HG02610 (cell line): ENCODE measurements at regions not wholly inside any gene's neighbourhood (a gene's known extent, or its start where the extent isn't known, plus 50 kb on each side); places are given as distances from the start of the nearest gene placed in this dataset.
"Not testable (repeated sequence)": the region's sequence is repeated elsewhere in the genome, so short reads cannot be mapped to it uniquely, and the experiment has no call there.

ENCODE experiments used
- ATAC-seq: cut with Tn5 transposase; IDR thresholded peaks from one replicate; pipeline ENCODE4 v1.9.1; 2021; ENCODE audit warnings: mild to moderate bottlenecking, moderate library complexity; ENCODE audit not compliant: unreplicated experiment

DNA sequence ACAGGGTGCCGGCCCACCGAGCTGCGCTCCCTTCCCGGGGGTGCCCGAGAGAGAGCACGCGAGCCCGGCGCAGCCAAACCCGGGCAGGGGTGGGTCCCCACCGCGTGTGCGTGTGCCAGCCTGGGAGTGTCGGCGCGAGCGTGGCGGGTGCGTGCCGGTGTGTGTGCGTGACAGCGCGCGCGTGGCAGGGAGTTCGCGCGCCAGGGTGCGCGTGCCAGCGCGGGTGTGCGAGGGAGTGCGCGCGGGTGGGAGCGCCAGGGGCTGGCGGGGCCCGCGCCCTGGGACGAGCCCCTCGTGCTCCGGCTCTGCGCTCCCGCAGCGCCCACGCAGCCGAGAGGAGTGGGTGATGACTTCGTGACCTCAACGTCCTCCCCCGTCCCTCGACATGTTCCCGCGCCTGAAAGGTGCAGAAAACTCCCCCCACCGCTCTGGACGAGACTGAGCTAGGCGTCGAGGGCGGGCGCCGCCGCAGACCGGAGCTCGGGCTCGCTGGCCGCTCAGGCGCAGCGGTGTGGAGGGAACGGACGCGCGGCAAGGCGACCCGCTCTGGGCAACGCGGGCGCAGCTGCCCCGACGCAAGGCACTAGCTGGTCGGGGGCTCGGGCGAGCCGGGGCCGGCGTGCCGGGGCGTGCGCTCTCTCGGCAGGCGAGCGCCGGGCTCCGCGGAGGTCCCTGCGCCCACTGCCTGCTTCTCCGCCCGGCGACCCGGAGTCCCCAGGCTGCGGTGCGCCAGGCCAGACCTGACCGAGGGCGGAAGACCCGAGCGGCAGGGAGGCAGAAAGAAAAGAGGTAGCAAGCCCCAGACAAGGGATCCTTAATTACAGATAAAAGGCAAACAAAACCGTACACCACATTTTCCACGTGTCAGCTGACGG, 582.8 kb downstream of the ZEB2 start:
- ATAC-seq = peak; percentile 59

DNA sequence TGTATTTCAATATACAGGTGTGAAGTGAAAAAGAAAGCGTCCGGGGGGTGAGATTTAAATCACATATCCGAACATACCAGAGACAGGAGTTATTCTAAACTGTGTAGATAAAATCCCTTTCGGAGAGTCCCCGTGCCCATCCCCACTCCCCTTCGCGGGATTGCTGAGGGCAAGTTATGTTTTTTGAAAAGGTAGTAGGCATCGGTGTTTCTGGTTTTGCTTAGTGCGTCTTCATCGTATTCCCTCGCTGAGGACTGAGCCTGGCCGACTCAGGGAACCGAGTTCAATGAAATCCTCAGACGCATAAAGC, 583.4 kb downstream of the ZEB2 start:
- no peak for ATAC-seq

DNA sequence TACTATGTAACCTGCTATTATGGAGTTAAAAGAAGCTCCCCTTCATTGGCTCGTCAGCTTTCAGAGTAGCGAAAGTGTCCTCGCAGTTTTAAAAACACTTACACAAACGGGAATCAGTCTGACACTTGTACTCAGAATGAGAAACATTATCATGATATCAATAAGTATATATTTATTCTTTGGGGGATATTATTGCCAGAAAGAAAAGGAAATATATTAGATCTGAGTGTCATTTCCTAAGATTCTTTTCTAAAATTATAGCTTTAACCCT, 584.5 kb downstream of the ZEB2 start:
- ATAC-seq = no peak

DNA sequence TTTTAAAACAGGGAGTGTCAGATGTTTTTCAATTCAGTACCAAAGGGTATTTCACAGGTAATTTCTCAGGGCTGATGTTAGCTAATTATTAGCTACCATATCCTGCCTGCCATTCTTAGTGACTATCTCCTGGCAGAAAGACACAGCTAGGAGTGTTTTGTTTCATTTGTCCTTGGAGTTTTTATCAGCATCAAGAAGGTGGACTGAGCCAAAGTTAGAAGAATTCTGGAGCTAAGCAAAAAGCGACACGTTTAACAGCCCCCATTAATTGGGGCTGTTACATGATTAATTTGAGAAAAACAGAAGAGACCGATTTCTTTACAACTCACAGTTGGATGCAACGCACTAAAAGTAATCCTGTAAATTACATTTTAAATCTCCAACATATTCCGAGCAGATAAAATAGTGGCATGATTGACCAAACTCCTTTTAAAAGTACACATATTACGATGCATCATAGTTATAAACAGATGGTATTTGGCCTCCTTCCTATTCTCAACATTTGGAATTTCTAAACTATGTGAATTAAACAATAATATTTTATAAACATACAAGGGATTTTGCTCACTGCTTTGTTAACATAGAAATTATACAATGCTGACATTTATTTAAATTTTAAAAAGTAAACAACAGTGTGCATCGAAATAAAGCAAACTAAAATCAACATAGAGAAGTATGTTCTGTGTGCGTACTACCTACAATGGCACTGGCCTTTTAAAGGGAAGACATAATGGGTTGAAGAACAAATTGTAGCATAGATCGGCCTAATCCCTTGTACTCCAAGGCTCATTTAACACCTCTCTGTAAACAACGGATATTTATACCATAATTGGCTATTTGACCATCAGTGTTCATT, 585.1 kb downstream of the ZEB2 start:
- no peak for ATAC-seq

DNA sequence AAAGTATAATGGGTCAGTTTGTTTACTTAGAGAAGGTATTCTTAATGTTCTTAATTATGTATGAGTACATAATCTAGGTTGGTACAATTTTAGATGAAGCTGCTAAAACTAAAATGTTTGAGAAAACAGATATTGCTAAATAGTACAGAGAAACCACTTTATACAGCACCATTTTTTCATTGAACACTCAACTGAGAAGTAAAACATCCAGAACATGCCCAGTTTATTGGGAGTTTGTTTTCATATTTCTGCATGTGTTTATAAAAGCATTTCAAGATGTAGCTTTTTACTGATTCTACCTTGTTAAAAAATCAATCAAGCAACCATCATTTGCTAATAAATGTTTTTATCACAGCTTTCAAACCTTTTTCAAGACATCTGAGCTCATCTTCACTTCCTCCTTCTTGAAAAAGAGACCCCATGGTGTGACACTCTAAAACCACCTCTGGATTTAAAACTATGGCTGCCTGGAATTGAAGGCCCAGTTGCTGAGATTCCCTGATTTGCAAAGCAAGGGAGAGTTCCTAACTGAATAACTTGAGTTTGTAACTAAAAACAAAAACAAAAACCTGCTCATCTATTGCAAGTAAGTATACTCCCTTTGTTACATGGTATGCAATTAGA, 585.9 kb downstream of the ZEB2 start:
- no peak for ATAC-seq

DNA sequence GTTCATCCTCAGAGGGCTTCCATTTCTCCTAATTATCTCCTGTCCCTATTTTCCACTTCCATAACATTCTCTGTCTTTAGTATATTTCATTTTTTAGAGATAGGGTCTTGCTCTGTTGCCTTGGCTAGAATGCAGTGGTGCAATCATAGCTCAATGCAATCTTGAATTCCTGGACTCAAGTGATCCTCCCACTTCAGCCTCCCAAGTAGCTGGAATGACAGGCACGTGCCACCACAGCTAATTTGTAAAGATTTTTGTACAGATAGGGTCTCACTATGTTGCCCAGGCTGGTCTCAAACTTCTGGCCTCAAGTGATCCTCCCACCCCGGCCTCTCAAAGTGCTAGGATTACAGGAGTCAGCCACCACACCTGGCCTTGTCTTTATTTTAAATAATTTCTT, 589.0 kb downstream of the ZEB2 start:
- ATAC-seq = no peak

DNA sequence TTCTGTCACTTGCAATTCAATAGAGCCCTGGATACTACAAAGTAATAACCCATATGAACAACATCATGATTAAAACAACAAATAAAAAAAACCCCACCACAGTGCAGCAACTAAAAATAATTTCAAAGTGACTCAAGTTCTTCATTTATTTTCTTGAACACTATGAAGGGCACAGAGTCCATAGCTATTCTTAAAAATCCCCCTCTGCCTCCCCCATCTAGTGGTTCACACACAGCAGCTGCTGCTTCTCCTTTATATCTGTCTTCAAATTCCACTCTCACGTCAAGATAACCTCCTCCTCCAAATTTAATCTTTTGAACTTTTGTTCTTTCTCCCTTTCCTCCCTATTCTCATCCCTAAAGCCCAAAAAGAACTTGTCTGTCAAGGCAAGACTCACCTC, 591.3 kb downstream of the ZEB2 start:
- ATAC-seq = no peak

DNA sequence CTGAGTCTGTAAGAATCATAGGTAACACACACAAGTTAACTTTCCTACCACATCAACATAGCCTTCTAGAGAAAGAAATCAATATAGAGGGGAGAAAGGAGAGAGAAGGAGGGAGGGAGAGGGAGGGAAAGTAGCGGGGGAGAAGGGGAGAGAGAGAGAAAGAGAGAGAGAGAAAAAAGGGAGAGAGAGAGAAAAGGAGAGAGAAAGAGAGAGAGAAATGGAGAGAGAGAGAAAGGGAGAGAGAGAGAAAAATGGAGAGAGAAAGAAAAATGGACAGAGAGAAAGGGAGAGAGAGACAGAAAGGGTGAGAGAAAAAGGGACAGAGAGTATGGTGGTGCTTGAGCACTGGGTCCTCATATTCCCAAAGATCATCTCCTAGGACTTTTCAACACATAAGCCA, 591.7 kb downstream of the ZEB2 start:
- no peak for ATAC-seq

DNA sequence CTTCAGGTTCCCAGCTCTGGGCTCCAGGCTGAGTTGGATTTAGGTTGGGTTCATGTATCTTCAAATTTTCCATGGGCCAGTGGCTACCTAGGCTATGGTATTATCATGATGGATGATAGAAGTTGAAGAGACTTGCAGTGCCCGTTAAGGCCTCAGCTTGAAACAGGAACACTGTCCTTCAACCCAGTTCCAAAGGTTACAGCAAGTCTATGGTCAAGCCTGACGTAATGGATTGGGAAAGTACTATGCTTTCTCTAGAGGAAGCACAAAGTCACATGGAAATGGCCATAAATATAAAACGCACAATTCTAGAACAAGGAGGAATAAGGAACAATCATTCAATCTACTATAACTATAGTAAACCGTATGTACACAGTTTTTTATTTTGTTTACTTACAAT, 593.2 kb downstream of the ZEB2 start:
- ATAC-seq = no peak

DNA sequence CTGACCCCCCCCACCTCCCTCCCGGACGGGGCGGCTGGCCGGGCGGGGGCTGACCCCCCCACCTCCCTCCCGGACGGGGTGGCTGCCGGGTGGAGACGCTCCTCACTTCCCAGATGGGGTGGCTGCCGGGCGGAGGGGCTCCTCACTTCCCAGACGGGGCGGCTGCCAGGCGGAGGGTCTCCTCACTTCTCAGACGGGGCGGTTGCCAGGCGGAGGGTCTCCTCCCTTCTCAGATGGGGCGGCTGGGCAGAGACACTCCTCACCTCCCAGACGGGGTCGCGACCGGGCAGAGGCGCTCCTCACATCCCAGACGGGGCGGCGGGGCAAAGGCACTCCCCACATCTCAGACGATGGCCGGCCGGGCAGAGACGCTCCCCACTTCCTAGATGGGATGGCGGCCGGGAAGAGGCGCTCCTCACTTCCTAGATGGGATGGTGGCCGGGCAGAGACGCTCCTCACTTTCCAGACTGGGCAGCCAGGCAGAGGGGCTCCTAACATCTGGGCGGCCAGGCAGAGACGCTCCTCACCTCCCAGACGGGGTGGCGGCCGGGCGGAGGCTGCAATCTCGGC, 597.6 kb downstream of the ZEB2 start:
- ATAC-seq = not testable (repeated sequence)

DNA sequence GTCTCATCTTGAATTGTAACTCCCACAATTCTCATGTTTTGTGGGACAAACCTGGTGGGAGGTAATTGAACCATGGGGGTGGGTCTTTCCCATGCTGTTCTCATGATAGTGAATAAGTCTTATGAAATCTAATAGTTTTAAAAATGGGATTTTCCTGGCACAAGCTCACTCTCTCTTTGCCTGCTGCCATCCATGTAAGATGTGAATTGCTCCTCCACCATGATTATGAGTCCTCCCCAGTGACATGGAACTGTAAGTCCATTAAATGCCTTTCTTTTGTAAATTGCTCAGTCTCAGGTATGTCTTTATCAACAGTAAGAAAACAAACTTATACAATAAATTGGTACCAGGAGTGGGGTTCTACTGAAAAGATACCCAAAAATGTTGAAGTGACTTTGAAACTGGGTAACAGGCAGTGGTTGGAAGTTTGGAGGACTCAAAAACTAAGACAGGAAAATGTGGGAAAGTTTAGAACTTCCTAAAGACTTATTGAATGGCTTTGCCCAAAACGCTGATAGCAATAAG, 601.4 kb downstream of the ZEB2 start:
- ATAC-seq = no peak

DNA sequence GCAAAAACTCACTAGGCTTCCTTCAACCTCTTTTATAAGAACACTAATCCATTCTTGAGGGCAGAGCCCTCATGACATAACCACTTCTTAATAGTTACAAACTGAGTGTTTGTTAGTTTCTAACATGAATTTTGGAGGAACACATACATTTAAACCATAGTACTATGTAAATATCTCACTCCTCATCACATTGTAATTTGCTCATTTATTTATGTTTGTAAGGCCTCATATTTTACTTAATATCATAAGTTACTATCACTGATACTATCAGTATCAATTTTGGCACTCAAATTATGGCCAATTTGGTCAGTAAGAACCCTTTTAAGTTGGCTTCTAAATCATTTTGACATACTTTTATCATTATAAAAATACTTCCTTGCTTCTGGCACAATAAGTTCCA, 603.1 kb downstream of the ZEB2 start:
- ATAC-seq = no peak

DNA sequence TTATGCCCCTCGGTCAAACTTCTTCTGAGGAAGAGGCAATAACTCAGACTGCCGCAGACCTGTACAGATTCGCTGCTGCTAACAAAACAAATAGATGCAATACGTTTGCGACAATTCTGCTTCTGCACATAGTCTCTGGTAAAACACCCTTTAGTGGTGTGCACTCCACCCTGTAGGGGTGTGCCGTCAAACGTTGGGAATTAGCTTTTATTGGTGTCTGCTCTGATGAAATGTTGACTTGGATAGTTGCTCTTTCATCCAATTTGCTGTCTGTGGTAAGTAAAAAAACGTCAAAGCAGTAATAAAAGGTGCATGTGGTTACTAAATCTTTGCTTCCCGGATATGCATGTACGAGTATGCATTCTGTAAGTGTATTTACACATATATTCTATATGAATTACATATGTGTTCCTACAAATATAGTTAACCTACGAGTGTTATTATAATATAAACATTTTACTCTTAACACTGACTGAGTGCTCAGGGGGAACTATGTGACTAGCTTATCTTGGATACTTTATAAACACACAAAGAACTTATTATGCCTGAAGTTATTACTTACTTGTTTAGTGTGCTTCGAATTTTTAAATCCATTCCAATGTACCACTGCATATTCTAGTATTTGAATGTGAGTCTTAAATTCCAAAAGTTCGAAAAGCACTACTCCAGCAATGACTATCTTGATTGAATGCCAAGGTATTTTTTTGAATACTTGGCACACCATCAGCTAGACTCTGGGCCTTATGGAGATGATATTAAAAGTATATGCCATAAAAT, 610.2 kb downstream of the ZEB2 start:
- ATAC-seq = no peak

DNA sequence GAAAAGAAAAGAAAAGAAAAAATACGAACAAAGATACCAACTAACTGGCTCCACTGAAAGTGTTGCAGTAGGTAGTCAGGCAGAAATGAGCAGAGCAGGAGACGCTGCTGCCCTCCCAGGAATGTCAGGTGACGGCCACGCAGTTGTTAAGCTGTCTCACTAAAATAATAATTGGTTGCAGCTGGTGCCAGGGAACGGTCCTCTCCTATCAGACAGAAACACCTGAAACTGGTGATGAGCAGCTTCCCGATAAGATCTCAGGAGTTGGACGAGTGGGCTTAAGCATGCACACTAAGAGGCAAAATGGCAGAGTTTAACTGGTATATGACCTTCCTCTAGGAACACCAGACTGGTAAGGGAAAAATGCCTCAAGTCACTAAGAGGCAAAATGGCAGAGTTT, 611.1 kb downstream of the ZEB2 start:
- ATAC-seq = no peak

DNA sequence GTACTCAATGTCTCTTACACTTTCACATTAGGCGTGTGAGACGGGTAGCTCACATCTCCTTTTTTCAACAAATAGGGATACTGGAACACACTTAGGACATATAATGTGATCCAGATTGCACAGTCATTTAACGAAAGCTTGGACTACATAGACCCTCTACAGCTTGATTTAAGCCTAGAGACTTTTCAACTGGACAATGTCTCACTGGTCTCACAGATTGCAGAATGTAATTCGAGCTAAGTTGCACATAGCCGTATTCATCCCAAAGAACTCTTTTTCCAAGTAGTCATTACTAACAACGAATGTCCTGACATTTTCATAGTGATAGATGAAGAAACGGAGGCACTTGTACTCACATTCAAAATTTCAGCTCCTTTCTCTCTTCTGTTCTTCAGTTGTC, 612.1 kb downstream of the ZEB2 start:
- no peak for ATAC-seq

DNA sequence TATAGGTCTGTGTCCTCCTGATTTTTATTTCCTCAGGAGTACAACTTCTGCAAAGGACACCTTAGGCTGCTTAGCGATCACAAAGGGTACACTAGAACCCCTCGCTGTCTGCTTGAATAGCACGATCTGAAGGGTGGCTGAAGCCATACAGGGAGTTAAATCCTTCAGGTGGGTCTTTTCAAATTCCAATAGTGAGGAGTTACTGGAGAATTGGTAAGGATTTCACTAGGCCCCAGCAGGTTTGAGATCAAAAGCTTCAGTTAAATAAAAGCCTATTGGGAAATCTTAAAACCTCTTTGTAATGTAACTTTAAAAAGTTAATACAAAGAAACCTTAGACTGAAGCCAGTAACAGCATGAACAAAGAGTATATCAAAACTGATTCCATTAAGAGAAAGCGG, 613.1 kb downstream of the ZEB2 start:
- ATAC-seq = no peak

DNA sequence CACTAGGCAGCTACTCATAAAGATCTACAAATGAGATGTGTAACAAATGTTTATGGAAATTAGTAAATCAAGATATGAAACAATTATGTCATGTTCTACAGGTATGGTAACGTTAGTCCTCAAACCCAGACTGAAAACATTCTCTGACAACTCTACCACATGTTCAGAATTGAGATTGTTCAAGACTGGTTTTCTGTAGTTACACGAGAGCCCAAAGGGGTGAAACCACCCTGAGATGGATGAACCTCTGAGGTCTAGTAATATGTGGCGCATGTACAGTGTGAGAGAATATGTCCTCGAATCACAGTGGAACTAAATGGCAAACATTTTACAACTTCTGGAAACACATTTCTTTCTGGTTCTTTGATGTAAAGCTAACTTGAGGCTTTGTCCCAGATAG, 614.3 kb downstream of the ZEB2 start:
- ATAC-seq = no peak

DNA sequence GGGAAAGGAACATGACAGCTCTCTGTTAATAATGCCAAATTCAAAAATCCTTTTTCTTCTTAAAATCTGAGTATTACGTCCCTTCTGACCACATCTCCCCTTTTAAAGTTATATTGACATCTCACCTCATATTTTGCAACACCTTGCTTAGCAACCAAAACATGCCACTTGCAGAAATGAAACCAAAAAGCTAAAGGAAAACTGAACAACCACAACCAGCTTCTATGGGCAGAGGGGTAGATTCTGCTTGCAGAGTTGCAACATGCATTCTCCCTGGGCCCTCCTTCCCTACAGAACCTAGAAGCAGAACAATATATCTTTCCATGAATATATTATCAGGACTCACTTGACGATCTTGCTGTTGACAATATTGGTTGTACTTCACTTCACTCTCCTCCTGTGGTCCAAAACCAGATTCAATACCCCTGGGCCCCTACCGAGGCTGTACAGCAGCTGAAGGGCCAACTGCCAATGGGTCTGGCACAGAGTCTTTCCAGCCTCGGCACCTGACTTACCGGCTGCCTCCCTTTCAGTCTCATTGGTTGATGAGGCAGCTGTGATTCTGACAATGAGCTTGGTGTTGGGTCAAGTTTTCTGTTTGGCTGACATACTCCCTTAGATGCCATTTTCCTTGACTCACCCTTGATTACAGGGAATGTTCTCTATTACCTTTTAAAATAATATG, 616.6 kb downstream of the ZEB2 start:
- no peak for ATAC-seq

DNA sequence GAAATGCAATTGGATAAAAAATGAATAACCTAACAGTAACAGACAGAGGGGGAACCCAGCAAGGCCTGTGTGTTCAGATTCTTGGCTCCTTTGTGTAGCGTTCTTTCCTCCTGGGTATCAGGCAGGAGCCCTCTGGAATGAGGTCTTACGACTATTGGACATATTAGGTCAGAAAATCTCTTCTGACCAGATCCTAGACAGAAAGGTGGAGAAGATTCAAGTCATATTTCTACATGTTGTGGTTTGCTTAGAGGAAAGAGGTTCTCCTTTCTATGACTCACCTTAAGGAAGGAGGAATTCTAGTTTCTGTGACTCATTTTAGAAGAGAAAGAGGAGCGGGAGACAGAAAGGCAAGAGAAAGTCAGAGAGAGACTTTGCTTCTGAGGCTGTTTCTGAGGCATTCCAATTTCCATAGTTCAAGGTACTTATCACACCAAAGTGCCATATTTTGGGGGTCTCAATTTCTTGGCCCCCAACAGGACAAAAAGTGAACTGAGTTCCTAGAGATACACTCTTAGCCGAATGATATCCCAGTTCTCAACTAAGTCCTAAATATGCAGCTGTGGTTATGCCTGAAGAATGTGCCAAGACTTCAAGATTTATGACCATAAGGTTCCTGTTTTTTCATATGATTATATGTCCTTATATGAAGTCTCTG, 618.6 kb downstream of the ZEB2 start:
- peak; percentile 88 for ATAC-seq

DNA sequence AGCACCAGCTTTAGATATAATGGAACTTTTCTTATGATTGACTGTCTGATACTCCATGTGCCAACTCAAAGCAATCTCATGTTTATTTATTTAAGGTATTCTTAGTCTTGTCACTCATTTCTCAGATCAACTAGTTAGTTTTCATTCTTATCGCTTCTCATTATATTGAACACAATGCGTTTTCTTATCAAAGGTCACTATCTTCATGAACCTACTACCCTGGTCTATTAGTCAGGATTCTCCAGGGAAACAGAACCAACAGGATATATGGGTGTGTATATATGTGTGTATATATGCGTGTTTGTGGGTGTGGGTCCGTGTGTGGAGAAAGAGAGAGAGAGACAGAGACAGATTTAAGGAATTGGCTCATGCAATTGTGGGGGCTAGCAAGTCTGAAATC, 619.9 kb downstream of the ZEB2 start:
- ATAC-seq = no peak
